ENCODE measurements at regions not wholly inside any gene's neighbourhood (a gene's known extent, or its start where the extent isn't known, plus 50 kb on each side); places are given as distances from the start of the nearest gene placed in this dataset.
"Not testable (repeated sequence)": the region's sequence is repeated elsewhere in the genome, so short reads cannot be mapped to it uniquely, and the experiment has no call there.

DNA sequence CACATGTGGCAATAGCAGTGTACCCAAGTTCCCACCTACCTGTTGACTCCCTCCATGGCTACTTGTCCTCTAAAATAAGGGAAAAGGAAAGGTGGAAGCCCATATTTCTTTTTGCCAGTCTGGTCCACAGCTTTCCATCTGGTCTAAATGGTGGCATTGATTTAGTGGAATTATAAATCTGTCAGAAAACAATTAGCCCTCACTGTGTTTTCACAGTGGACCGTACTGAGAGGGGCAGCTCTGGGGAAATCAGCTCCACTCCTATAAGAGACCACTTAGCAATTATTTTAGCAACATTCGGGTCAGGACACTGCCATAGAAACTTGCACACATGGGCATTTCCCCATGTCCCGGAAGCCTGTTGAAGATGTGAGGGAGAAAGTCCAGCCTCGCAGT lies 653.4 kb upstream of the MARCKS start:
- DNase-seq (ENCODE audit: low read depth): no peak

DNA sequence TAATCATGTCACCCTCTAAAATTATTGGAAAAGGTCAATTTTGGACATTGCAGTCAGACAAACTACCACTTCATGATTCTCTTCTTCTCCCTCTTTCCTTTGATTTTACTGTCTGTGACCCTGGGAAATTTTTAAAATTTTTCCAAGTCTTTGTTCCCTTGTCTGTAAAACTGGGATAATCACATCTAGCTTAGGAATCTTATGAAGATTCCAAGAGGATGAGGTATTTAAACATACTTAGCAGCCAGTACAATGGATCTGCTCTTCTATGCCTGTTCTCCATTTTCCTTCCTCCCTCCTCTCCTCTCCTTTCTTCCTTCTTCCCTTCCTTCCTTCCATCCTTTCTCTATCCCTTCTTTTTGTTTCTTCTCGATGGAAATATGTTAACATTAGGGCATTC lies 651.6 kb upstream of the MARCKS start:
- DNase-seq (ENCODE audit: low read depth): no peak

DNA sequence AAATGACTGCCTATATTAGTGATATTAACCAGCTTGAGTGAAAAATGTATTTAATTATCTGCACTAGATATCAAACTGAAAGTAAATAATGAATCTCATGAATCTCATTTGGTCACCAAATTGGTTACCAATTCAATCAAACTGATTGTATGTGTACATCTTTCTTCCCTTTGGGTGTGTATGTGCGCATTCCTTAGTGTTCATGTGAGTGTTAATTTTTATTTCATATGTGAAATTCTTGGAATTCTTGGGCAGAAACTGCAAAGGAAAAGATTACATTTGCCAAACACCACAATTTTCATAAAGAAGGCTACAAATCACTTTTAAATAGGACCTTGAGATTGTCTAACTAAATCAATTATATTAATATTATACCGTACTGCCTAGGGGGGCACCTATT lies 648.4 kb upstream of the MARCKS start:
- DNase-seq (ENCODE audit: low read depth): no peak

DNA sequence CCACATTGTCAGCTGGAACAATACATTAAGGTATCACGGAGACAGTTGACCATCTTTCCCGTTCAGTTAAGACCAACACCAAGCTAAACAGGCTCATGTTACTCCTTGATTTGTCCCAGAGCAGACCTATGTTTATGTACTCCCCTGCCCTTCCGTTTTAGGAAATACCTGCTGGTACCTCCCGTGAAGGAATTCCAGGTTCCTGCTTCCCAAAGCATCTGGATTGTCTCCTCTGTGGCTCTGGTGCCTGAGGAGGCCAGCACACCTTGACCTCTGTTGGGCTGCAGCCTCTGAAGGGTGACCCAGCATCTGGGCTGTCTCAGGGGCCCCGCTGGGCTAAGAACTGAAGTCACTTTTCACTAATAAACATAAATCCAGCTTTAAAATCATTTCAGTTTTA lies 647.8 kb upstream of the MARCKS start:
- DNase-seq (ENCODE audit: low read depth): no peak

DNA sequence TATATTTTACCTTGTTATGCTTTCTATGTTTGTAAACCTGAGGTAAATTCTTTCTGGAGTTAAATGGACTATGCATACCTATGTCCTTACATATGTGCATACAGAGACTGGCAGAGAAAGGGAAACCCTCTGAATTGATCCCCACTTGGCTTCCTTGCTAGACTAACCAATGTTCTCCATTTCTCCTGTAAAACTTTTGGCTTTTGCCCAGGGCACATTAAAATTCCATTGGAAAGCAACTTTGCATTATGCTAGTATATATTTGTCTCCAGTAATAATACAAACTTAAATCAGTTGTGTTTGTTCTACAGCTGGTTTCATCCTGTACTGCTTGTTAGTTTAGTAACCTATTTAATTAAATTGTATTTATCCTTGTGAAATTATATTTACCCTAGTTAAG lies 646.0 kb upstream of the MARCKS start:
- no peak for DNase-seq (ENCODE audit: low read depth)

DNA sequence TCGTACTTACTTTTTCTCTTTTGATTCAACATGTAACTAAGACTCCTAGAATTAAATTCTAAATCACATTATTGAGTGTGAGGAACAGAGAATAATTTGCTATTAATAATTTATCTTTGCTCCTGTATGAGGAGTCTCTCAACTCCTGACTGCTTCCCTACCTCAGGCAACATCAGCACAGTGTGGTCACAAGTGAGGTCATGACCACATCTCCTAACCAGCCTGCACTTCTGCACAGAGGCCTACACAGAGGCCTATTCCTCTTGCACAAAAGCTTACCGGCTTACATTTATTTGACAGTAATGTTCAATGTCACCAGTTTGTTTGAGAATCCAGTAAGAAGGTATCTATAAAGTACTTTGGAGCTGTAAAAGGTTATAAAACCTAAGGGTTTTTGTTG lies 637.4 kb upstream of the MARCKS start:
- DNase-seq (ENCODE audit: low read depth): no peak

DNA sequence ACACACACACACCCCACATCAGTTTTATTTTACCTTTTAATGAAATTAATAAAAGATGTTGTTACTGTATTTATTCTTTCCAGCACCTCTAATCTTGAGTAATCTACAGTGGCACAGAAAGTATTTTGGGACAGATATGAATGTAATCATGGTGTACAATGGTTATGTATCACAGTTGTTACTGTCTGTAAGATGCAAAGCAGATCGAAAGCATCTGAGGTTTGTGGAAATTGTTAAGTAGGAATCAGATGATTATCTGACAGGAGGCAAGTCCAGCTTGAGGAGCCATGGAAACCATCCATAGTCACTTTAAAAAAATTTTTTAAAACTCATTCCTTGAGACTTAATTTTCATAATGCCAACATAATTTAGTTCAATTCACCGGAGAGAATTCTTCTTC lies 636.3 kb upstream of the MARCKS start:
- DNase-seq (ENCODE audit: low read depth): no peak

DNA sequence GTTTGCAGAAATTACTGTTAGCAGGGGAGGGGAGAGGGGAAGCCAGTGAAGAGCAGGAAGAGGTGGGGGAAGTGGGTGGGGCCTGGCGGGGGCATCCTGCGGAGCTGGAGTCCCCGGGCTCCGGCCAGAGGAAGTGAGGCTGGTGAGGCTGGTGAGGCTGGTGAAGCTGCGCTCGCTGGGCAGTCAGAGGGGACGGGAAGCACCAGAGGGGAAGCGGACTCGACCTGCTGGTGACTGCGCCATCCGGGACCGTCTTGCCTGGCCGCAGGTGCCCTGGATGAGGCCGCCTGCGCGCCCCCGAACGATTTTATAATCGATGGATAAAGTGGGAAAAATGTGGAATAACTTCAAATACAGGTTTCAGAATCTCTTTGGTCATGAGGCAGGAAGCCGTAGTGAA lies 635.3 kb upstream of the MARCKS start:
- DNase-seq (ENCODE audit: low read depth): no peak

DNA sequence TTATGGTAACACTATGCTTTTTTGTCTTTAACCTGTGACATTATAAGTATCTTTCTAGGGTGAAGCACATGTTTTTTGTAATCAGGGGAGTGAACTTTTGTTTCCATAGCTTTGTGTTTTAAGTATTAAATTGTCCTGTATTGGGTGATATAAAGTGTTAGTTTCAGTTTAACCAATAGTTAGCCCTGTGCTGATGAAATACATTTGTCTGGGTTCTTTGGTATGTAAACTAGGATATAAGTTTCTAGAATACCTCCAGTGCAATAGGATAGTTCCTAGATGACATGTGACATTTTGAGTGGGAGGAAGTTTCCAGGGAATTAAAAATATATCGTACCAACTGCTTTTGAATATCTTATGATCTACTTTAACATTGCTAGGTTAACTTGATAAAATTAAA lies 611.0 kb upstream of the MARCKS start:
- no peak for DNase-seq (ENCODE audit: low read depth)

DNA sequence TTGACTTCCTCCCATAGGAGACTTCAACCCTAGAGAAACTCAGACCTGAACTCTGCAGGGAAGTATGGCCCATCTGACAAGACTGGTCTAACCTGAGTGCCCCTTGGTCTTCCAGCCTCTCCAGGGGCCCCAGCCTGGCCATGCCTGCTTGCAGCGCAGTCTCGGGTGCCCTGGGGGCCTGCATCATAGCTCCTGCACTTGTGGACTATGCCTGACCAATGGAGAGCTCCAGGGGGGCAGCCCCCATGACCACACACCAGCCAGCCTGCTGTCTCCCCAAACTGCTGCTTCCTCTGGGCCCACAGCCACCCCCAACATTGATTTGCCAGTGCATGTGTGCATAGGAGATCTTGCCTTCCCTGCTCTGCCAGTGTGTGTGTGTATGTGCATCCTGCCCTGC lies 608.6 kb upstream of the MARCKS start:
- no peak for DNase-seq (ENCODE audit: low read depth)

DNA sequence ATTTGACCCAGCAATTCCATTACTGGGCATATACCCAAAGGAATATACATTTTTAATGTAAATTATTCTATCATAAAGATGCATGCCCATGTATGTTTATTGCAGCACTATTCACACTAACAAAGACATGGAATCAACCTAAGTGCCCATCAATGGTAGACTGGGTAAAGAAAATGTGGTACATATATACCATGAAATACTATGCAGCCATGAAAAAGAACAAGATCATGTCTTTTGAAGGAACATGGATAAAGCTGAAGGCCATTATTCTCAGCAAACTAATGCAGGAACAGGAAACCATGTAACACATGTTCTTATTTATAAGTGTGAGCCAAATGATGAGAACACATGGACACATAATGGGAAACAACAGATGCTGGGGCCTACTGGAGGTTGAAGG lies 603.0 kb upstream of the MARCKS start:
- not testable (repeated sequence) for DNase-seq (ENCODE audit: low read depth)

DNA sequence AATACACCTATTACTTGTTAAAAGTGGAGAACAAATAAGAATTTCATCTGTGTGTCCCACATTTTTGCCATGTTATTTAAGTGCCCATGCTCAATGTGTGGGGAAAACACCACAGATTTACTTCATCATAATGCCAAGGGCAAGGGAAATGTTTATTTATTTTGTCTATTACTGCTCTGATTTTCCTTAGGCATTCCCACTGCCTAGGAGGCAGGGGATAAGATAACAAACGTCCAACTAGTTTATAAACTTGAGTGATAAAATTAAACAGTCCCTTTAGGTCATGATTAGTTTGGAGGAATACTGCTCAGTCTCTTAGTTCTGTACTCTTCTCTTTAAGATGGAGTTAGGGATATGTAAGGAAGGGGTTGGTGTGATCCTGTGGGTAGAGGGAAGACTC lies 598.4 kb upstream of the MARCKS start:
- no peak for DNase-seq (ENCODE audit: low read depth)

DNA sequence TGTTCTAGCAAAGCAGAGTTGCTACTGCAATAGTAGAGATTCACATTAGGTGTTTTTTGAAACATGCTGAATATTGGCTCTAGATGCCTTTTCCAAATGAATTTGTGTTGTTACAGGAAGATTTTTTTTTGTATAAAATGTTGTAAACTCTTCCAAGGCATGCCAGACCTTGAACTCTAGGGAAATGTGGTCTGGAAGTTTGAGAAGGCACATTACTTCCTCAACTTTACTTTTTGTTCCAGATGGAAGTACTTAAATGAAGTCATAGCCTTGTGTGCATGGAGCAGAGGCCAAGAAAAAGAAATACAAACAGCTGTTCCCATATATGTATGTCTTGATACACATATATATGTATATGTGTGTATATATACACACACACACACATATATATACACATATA lies 585.7 kb upstream of the MARCKS start:
- no peak for DNase-seq (ENCODE audit: low read depth)

DNA sequence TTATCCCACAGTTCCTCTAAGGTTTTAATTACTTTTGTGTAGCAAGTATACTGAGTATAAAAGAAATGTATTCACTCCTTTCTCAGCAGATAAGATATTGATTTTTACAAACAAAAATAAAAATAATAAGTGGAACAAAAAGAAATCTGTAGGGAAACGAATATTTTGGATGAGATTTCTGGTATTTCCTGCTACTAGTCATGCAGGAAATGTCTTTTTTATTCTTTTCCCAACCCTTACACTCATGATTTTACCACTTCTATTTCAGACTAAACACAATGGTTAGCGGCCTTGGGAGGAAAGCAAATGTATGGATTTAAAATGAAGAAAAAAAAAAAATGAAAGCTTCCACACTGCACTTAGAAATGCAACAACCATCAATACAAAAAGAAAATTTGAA lies 580.5 kb upstream of the MARCKS start:
- DNase-seq (ENCODE audit: low read depth): no peak

DNA sequence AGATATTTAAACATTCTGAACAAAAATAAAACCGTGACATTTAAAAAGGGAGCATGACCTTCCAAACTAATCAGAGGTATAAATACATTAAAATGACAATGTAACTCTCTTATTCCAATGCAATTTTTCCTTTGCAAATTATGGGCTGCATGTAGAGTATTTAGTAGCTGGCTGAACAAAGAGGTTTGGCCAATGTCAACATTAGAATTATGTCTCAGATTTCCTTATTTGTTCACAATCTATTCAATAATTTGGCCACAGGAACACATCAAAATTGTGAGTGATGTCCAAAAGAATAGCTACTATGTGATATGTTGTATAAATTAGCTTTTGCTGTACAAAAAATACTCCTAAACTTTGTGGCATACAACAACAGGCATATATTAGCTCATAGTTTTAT lies 580.0 kb upstream of the MARCKS start:
- DNase-seq (ENCODE audit: low read depth): no peak

DNA sequence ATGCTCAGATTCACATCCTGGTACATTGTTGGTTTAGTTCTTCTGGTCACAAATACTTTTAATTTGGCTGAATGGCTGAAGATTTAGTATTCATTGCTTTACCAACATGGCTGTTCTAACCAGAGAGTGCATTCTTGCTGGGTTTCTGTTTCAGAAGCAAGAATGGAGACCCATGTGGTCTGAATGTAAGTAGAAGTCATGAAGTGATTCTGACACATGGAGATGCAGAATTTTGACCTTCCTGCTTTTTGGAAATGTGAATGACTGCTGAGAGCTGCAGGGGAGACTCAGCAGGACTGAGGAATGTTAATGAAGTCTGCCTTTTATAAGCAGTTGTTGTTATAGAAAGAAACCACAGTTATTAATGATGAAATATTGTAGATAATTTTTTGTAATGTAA lies 576.1 kb upstream of the MARCKS start:
- DNase-seq (ENCODE audit: low read depth): no peak

DNA sequence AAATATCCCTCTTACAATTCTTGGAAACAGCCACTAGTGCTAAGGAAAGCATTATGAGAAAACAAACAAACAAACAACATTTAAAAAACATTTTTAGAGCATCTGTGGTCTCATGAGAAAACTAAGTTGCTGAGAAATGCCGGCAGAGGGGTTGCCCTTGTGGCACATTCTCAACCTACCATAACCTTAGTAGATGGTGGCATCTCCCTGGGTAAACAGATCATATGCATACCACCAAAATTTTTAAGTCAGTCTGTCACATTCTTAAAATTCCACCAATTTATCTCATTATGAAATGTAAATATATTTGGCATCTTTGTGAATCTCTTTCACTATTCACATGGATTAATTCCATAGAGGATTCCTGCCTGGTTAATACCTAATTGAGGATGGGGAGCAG lies 575.7 kb upstream of the MARCKS start:
- no peak for DNase-seq (ENCODE audit: low read depth)

DNA sequence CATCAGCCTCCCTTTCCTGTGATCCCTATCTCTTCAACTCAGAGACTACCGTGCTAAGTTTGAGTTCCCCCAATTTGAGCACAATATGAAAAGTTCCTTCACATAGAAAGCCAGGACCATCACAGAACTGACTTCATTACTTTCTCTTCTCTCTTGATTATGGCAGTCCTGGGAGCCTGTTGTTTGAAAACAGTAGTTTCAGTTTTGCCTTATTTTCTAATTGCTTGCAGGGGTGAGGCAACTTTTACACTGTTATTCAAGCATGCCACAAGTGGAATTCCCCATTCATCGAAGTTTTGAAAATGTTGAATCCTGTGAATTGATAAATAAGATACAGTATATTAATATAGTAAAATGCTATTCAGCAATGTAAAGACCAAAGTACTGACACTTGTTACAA lies 569.7 kb upstream of the MARCKS start:
- DNase-seq (ENCODE audit: low read depth): no peak

DNA sequence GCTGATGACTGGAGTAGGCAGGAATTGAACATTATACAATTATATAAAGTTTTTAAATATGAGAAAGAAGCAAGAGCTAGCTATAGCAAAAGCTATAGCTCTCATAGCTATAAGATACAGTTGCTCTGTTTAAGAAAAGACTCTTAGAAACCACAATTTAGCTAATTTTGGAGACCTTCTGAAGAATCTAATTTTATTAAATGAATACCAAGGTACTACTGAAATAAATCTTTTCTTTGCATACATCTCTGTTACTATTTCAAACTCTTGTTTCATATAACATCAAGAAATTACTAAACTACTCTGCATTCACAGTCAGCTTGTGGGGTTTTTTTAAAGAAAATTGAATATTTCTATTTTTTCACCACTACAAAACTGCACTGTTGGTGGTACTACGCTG lies 568.7 kb upstream of the MARCKS start:
- DNase-seq (ENCODE audit: low read depth): no peak

DNA sequence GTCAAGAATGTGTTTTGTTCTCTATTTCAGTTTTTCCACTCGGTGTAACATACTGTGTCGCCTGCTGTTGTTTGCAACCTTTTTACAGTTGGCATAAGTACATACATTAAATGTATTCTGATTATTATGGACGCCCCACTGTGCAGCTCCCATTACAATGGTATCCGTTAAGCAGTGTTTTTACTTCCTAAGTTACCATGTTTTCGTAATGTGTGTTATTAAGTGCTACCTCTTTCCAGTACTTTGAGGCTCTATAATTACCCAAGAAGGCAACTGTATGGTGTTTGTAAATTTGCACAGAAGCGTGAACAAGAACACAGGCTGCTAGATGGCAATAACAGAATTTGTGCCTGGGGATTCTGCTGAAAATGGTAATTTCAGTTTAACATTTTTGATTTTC lies 568.0 kb upstream of the MARCKS start:
- DNase-seq (ENCODE audit: low read depth): no peak

DNA sequence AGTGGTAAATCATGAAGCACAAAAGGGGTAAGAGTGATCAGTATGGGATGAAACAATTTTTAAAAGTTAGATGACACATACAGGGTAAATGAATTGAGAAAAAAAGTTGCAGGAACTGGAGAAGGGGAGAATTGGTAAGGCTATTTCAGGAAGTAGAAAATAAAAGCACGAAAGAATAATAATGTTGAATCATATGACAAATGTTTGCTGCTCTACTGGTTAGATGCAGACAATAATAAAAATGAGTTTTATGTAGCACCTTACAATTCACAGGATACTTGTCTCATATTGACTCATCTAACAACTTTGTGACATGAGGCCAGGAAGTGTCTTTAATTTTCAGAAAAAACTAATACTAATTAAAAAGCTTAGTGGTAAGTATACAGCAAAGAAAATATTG lies 566.5 kb upstream of the MARCKS start:
- DNase-seq (ENCODE audit: low read depth): no peak

DNA sequence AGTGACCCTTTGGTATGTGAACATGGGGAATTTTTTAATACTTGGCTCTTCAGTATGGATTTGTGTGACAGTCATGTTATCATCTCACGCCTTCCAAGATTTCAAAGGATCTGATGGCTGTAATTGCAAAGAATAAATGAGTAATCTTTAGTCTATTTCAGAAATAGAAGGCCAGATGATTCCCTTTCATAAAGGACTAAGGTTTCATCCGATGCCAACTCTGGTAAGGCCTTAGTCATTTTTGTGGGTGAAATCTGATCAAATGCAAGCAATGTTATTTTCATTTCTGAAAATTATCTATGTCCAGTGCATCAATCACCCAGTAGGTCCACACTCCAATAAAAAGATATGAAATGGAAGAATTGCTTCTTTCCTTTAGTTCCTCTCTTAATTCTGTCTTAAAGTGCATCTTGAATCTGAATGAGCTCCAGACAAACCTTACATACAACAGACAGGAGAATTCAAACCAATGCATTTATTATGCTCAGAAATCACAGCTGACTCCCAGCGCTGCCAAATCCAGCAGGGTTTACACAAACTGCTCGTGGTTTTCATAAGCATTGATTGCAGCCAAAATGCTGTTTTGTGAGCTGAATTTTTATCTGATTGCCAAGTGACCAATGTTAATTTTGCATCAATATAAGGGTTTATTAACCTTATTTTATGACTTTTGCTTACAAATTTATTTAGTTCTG lies 565.2 kb upstream of the MARCKS start:
- no peak for DNase-seq (ENCODE audit: low read depth)

DNA sequence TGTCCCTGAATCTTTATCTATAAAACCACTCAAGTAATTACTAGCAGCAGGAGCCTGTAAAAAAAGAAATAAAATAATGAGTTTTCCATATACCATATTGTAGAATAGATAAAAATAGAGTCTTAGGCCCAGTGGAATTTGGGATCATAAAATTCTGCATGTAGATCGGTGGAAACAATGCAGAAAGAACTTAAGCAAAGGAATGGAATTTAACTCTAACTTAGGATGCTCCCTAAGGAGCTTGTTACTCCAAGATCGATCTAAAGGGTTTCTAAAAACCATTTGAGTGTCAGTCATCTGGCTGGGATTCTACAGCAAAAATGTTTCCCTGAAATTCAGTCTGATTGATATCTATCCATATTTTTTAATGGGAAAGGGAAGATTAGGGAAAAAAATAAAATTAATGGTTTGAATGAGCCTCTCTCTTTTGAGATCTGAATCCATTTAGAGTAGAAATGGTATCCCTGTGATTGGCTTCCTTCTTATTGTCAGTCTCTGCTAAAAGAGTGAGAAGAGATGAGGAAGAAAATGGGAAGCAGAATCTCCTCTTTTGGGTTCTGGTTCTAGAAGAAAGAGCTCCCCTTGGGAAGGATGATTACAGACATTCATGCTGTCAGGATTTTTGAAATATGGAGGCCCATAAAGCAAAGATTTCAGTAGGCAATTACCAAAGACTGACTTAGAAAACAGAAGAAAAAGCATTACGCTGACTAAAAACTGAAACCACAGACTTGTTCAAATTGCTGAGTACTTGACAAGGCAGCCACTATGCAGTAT lies 564.3 kb upstream of the MARCKS start:
- no peak for DNase-seq (ENCODE audit: low read depth)

DNA sequence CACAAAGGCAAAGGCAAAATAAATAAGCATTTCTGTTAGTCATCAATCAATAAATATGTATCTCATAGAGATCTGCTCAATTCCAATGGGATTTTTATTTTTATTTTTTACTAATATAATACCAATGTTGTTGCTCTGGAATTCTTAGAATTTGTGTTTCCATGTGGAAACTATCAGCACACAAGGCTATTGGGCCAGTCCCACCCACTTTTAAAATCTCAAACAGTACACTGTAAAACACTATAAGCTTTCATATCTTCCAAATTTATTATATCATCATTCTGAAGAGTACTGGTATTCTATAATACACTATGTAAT lies 563.8 kb upstream of the MARCKS start:
- no peak for DNase-seq (ENCODE audit: low read depth)
